Activated CD8-positive, alpha-beta memory T cell treated with anti-CD3 and anti-CD28 coated beads, Interleukin-2, amount 50 U/mL, for 4 hours (primary cell): ENCODE measurements at regions not wholly inside any gene's neighbourhood (a gene's known extent, or its start where the extent isn't known, plus 50 kb on each side); places are given as distances from the start of the nearest gene placed in this dataset.
"Not testable (repeated sequence)": the region's sequence is repeated elsewhere in the genome, so short reads cannot be mapped to it uniquely, and the experiment has no call there.

Experiments used
- DNase-seq: peaks from one replicate; pipeline ENCODE4 v3.0.0-alpha.2; 2020

- DNase-seq: no peak
Measured at GRCh38 chr5:101326766-101327165, 423.7 kb upstream of the ST8SIA4 start.

- not testable (repeated sequence) for DNase-seq
Measured at GRCh38 chr5:101316401-101316800, 413.3 kb upstream of the ST8SIA4 start.

DNA sequence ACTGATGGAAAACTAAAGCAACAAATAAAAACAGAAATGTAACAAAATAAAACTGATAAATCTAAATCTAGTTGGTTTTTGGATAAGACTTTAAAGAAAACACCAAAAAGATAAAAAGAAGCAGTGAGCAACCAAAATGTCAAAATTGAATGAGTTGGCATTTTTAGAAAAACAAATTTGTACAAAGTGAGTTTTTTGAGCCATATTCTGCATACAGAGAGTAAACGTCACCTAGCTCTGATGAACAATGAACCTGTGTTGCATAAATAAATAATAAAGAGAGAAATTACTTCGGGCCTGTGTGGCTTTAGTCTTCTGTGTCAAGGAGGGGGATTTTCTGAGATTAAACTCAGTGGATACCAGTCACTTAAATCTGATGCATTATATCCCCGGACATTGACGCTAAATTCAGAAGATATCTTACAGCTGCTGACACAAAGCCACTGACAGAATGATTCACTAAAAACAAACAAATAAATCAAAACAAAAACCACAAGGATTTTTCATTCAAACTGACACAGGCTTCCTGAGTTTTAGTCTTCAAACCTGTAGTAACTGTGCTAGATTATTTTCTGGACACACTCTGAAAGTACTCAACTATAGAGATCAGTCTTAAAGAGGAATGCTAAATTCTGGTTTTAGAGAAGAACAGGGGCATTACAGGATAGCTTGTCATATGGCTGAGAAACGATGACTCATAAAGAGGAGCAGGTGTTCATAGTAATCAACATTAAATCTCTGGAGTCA, 403.5 kb upstream of the ST8SIA4 start:
- DNase-seq: no peak

DNA sequence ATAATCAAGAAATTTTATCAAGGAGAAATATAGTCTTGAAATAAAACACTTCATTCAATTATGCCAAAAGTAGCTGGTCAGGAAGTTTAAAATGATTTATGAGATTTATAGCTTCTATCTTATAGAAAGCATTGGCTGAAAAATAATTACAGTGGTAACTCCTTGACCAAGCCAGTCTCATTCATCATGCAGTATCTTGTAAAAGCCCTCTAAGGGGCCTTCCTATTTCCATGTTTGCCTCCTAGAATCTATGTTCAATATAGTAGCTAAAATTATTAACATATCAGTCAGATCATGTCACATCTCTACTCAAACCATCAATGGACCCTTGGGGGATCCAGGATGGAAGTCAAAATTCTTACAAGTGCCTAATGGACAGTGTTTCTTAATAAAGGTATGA, 393.4 kb upstream of the ST8SIA4 start:
- no peak for DNase-seq

GRCh38 chr5:101292199-101292598, 389.1 kb upstream of the ST8SIA4 start:
- no peak for DNase-seq

GRCh38 chr5:101290761-101291160, 387.7 kb upstream of the ST8SIA4 start:
- not testable (repeated sequence) for DNase-seq

DNA sequence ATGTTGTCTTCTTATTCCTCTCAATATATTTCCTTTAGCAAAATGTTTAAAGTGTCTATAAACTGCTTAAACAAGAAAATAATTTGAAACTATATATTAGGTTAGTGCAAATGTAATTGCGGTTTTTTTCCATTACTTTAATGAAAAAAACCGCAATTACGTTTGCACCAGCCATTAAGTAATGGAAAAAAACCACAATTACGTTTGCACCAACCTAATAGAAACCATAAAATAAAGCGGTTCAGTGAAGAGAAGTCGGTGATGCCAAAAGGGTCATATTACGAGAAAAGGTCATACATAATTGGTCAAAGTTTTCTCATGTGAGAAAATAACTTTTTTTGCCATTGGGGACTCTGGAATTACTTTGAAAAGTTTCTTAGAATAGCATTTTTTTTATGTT, 385.6 kb upstream of the ST8SIA4 start:
- DNase-seq: no peak

- no peak for DNase-seq
Measured at GRCh38 chr5:101284736-101285375, 381.8 kb upstream of the ST8SIA4 start.

DNA sequence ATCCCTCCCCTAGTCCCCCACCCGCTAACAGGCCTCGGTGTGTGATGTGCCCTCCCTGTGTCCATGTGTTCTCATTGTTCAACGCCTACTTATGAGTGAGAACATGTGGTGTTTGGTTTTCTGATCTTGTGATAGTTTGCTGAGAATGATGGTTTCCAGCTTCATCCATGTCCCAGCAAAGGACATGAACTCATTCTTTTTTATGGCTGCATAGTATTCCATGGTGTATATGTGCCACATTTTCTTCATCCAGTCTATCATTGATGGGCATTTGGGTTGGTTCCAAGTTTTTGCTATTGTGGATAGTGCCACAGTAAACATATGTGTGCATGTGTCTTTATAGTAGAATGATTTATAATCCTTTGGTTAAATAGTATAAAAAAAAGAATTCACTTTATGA, 380.9 kb upstream of the ST8SIA4 start:
- not testable (repeated sequence) for DNase-seq

- no peak for DNase-seq
Measured at GRCh38 chr5:101278917-101279316, 375.8 kb upstream of the ST8SIA4 start.

DNA sequence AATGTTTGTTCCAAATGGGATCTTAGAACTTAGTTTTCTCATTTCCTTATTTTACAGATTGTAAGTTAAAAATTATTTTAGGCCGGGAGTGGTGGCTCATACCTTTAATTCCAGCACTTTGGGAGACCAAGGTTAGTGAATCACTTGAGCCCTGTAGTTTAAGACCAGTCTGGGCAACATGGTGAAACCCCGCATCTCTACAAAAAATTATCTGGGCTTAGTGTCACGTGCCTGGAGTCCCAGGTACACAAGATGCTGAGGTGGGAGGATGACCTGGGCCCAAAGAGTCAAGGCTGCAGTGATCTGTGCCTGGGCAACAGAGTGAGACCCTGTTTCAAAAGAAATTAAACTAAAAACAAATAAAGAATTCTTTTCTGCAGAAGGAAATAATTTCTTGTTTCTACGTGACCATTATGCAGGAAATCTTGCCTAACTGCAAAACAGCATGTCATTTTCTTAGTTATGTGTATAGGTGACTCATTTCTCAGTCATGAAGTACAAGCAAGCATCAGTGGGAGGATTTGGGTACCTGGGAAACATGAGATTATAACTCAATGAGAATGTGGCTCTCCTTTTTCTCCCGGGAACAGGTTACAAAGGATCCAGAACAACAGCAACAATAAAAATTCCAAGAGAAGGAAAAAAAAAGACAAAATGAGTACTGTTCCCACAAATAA, 375.1 kb upstream of the ST8SIA4 start:
- no peak for DNase-seq

GRCh38 chr5:101271945-101272344, 368.9 kb upstream of the ST8SIA4 start:
- no peak for DNase-seq

DNA sequence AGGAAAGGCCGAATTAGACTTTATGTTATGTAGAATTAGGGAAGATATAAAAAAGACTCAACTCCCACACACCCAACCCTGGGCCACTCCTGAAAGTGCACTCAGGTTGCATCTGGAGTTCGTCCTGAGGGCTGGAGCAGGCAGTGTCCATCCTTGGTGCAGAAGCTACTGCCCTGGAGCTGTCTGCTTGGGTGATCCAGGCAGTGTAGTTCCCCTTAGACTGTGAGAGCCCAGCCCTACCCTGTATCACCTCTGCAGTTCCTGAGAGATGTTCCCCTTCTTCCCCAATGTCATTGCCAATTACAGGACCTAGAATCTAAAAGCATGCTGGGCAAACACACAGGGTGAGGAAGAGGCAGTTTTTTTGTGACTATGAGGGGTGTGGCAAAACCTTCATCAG, 368.3 kb upstream of the ST8SIA4 start:
- no peak for DNase-seq

- DNase-seq: no peak
Measured at GRCh38 chr5:101260857-101261256, 357.8 kb upstream of the ST8SIA4 start.

DNA sequence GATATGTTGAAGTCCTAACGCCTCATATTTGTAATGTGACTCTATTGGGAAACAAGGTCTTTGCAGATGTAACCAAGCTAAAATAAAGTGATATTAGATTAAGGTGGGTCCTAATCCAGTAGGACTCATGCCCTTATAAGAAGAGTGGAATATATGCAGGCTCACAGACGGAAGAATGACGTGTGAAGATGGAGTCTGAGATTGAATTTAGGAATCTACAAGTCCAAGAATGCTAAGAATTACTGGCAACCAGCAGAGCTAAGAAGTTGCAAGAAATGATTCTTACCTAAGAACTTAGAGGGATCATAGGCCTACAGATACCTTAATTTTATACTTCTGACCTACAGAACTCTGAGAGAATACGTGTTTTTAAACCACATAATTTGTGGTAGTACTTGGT, 350.0 kb upstream of the ST8SIA4 start:
- DNase-seq: no peak

GRCh38 chr5:101244621-101245020, 341.5 kb upstream of the ST8SIA4 start:
- DNase-seq: no peak

DNA sequence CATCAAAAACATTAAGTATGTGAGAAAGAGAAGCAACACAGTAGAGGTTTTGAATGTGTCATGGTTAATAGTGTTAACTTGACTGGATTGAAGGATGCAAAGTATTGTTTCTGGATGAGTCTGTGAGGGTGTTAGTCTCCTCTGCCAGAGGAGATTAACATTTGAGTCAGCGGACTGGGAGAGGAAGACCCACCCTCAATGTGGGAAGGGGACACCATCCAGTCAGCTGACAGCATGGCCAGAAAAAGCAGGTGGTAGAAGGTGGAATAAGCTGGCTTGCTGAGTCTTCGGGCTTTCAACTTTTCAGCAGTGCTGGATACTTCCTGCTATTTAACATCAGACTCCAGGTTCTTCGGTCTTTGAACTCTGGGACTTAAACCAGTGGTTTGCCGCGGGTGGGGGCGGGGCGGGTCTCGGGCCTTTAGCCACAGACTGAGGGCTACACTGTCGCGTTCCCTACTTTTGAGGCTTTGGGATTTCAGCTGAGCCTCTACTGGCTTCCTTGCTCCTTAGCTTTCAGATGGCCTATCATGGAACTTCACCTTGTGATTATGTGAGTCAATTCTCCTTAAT, 309.9 kb upstream of the ST8SIA4 start:
- no peak for DNase-seq

DNA sequence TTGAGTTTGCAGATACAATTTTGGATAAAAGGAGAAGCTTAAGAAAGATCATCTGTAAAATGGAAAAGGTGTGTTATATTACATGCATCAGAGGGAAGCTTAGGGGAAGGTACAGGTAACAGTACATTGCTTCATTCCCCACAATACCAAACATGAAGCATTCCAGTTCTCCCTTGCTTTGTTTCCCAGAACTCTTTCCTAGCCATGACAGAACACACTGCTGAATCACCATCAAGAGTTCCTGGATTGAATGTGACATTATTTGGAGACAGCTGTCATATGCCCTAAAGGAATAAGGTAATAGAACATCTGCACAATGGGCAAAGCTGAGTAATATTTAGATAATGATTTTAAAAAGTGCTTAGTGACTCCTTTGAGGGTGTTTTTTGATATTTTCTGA, 303.5 kb upstream of the ST8SIA4 start:
- DNase-seq: no peak

GRCh38 chr5:101205065-101205464, 302.0 kb upstream of the ST8SIA4 start:
- not testable (repeated sequence) for DNase-seq

DNA sequence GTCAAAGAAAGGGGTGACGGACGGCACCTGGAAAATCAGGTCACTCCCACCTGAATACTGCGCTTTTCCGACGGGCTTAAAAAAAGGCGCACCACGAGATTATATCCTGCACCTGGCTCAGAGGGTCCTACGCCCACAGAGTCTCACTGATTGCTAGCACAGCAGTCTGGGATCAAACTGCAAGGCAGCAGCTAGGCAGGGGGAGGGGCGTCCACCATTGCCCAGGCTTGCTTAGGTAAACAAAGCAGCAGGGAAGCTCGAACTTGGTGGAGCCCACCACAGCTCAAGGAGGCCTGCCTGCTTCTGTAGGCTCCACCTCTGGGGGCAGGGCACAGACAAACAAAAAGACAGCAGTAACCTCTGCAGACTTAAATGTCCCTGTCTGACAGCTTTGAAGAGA, 277.3 kb upstream of the ST8SIA4 start:
- DNase-seq: not testable (repeated sequence)

DNA sequence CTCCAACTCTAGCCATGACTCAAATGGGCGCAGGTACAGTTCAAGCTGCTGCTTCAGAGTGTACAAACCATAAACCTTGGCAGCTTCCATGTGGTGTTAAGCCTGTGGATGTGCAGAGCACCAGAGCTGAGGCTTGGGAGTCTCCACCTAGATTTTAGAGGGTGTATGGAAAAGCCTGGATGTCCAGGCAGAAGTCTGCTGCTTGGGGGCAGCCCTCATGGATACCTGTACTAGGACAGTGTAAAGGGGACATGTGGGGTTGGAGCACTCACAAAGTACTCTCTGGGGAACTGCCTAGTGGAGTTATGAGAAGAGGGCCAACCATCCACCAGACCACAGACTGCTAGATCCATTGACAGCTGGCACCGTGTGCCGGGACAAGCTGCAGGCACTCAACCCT, 273.5 kb upstream of the ST8SIA4 start:
- no peak for DNase-seq

GRCh38 chr5:101174981-101175380, 271.9 kb upstream of the ST8SIA4 start:
- no peak for DNase-seq

DNA sequence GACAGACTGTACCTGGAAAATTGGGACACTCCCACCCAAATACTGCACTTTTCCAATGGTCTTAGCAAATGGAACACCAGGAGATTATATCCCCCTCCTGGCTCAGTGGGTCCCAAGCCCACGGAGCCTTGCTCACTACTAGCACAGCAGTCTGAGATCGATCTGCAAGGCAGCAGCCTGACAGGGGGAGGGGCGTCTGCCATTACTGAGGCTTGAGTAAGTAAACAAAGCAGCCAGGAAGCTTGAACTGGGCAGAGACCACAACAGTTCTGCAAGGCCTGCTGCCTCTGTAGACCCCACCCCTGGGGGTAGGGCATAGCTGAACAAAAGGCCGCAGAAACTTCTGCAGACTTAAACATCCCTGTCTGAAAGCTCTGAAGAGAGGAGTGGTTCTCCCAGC, 260.0 kb upstream of the ST8SIA4 start:
- DNase-seq: no peak

DNA sequence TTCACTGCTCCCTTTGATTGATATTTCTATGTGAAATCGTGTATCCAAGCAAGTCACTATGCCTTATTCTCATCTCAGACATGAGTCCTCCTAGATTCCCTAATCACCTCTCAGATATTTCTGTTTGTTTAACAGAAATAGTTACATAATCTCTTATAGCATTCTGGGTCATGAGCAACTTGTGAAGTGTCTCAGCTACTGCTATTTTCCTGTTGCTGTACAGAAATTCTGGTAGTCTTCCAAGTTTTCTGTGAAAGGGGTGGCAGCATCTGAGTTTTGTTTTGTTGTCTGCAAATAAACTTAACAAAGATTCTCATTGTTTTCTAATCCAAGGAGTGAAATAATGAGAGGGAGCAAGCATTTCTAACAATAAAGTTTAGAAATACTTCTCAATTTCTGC, 256.9 kb upstream of the ST8SIA4 start:
- no peak for DNase-seq
